Spleen (tissue), 11 donors: ENCODE measurements at regions not wholly inside any gene's neighbourhood (a gene's known extent, or its start where the extent isn't known, plus 50 kb on each side); places are given as distances from the start of the nearest gene placed in this dataset.

Experiments
- DNase-seq: peaks from one replicate; pipeline ENCODE4 v3.0.0-alpha.2; 2020
- H3K27ac ChIP-seq, 8 donors: fragments of 200-600 bp; sonication (generic) in 7 of 8; 1 replicate in 4 of 8; 2 replicates in 4 of 8; pipeline versions ENCODE4 v1.5.0 to v1.8.0; 2016 to 2021; ENCODE audit warnings: inconsistent platforms in 4 of 8, mild to moderate bottlenecking in 4 of 8, moderate library complexity in 1 of 8
- H3K27me3 ChIP-seq, 7 donors: fragments of 200-600 bp; sonication (generic) in 6 of 7; replicated peaks in 1 of 7; 1 replicate in 4 of 7; 2 replicates in 3 of 7; pipeline versions ENCODE4 v1.5.0 to v1.8.0; 2016 to 2021; ENCODE audit warnings: inconsistent platforms in 3 of 7, mild to moderate bottlenecking in 1 of 7
- H3K36me3 ChIP-seq, 6 donors: fragments of 200-600 bp; sonication (generic) in 5 of 6; 1 replicate in 4 of 6; 2 replicates in 2 of 6; pipeline versions ENCODE4 v1.5.0 to v1.8.0; 2016 to 2021; ENCODE audit warnings: inconsistent platforms in 2 of 6
- H3K4me1 ChIP-seq, 6 donors: fragments of 200-600 bp; sonication (generic) in 5 of 6; 1 replicate in 3 of 6; 2 replicates in 3 of 6; pipeline versions ENCODE4 v1.5.0 to v1.8.0; 2016 to 2021; ENCODE audit warnings: inconsistent platforms in 3 of 6
- H3K4me3 ChIP-seq, 8 donors: fragments of 200-600 bp; sonication (generic) in 7 of 8; 1 replicate in 4 of 8; 2 replicates in 4 of 8; pipeline versions ENCODE4 v1.5.0 to v1.8.0; 2016 to 2021; ENCODE audit warnings: inconsistent platforms in 4 of 8, mild to moderate bottlenecking in 4 of 8, moderate library complexity in 2 of 8
- H3K9me3 ChIP-seq, 8 donors: fragments of 200-600 bp; sonication (generic) in 7 of 8; 1 replicate in 4 of 8; 2 replicates in 4 of 8; pipeline versions ENCODE4 v1.5.0 to v1.8.0; 2016 to 2021; ENCODE audit warnings: inconsistent platforms in 4 of 8
- POLR2A ChIP-seq, 3 donors: fragments of 450-650 bp; IDR thresholded peaks; one replicate each; pipeline ENCODE4 v1.5.1; 2017; ENCODE audit warnings: antibody characterized with exemption in 3 of 3, mild to moderate bottlenecking in 1 of 3
- POLR2AphosphoS5 ChIP-seq, 3 donors: sonication (generic); formaldehyde crosslinking; IDR thresholded peaks; one replicate each; pipeline ENCODE4 v1.5.1; 2017; ENCODE audit warnings: antibody characterized with exemption in 3 of 3
- WGBS, 5 donors: extraction: QIAGEN DNeasy Blood & Tissue Kit in 3 of 5; methylation state at CpG; one replicate each; pipeline versions ENCODE4 v1.1.5 to v1.1.7; 2013 to 2018; 5-methylcytosine and 5-hydroxymethylcytosine counted together
- intact Hi-C: fragments of 100-400 bp; cut with DNase I; formaldehyde crosslinking; loops from one replicate; pipeline ENCODE4 v1.15.0; 2023; ENCODE audit warnings: low total_unique reads
- TF ChIP-seq, protein P1 (sequence below), 11 experiments: fragments of 200-600 bp in 7 of 11; fragments of 450-650 bp in 4 of 11; sonication (generic) in 4 of 11; IDR thresholded peaks in 8 of 11; conservative IDR thresholded peaks in 3 of 11; 1 replicate in 7 of 11; 2 replicates in 4 of 11; pipeline versions ENCODE4 v1.4.0 to v1.8.0; 2016 to 2021; ENCODE audit warnings: antibody characterized with exemption in 11 of 11, inconsistent platforms in 4 of 11, mild to moderate bottlenecking in 1 of 11
- donor health status: healthy with polysubstance abuse.
- donor health status: DM: no; HTN: no; CAD: no; lungs with moderate emphysema.
- donor health status: DM: no; HTN: no; CAD: no.
- donor health status: Bipolar disorder and iron deficiency.
- donor health status: healthy.
- donor health status: DM: no; HTN: no; CAD: no.
- donor health status: DM: yes; HTN: yes; CAD: no.

DNA sequence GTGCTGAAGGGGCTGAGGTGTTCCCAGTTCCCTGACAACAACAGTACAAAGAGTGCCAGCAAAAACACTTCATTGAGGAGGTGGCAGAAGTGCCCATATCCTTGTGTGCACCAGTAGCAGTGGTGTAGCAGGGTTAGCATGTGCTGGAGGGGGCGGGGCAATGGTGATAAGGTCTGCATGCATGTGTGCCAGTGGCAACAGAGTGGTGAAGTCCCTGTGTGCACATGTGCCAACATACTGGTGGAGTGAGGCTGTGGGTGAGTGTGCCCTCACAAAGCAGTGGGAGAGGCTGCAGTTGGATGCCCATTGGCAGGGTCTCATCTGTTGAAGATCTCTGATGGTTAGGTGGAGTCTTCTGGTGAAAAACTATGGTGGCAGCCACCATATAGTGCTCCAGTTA lies 994.6 kb downstream of the PCDH19 start:
- WGBS, 5 donors = 57 to 83% (median 72%) methylated on average over 1 of the region's 1 CpG; no CpG with 5 or more reads in 1 of the 5 donors
- TF ChIP-seq, protein P1, sequence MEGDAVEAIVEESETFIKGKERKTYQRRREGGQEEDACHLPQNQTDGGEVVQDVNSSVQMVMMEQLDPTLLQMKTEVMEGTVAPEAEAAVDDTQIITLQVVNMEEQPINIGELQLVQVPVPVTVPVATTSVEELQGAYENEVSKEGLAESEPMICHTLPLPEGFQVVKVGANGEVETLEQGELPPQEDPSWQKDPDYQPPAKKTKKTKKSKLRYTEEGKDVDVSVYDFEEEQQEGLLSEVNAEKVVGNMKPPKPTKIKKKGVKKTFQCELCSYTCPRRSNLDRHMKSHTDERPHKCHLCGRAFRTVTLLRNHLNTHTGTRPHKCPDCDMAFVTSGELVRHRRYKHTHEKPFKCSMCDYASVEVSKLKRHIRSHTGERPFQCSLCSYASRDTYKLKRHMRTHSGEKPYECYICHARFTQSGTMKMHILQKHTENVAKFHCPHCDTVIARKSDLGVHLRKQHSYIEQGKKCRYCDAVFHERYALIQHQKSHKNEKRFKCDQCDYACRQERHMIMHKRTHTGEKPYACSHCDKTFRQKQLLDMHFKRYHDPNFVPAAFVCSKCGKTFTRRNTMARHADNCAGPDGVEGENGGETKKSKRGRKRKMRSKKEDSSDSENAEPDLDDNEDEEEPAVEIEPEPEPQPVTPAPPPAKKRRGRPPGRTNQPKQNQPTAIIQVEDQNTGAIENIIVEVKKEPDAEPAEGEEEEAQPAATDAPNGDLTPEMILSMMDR (IDR thresholded peaks at IDR 0.05 in 8 of 11, conservative IDR thresholded peaks at IDR 0.05 in 3 of 11) = no peak
- TF ChIP-seq POLR2AphosphoS5 (IDR thresholded peaks at IDR 0.05) (no peak), POLR2A (IDR thresholded peaks at IDR 0.05) (no peak)
- no peak for DNase-seq

DNA sequence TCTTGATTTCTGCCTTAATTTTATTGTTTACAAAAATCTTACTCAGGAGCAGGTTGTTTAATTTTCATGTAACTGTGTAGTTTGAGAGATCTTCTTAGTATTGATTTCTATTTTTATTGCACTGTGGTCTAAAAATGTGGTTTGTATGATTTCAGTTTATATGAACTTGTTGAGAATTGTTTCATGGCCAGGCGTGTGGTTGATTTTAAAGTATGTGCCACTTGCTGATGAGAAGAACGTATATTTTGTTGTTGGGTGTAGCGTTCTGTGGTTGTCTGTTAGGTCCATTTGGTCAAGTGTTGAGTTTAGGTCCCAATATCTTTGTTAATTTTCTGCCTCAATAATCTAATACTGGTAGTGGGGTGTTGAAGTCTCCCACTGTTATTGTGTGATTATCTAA lies 996.8 kb downstream of the PCDH19 start:
- Histone ChIP-seq H3K27ac (no peak overlapping the region), H3K27me3 (peaks cover 0 to 5% (median 0%) of the 10 kb centered on the region in 7 donors), H3K36me3 (no peaks in the 10 kb centered on the region), H3K4me3 (no peak overlapping the region), H3K9me3 (no peaks in the 10 kb centered on the region), H3K4me1 (no peaks in the 10 kb centered on the region)
- no peak for DNase-seq
- TF ChIP-seq POLR2AphosphoS5 (IDR thresholded peaks at IDR 0.05) = no peak
- TF ChIP-seq, protein P1 (IDR thresholded peaks at IDR 0.05 in 8 of 11, conservative IDR thresholded peaks at IDR 0.05 in 3 of 11) = no peak
- no peak for TF ChIP-seq POLR2A (IDR thresholded peaks at IDR 0.05)
- intact Hi-C loops = no loop called here
- 70 to 91% (median 75%) methylated on average over 3 of the region's 3 CpGs for WGBS, 5 donors

More for the DNA sequence above, 994.6 kb downstream of the PCDH19 start:
- Histone ChIP-seq H3K4me3 (no peak overlapping the region), H3K27ac (no peak overlapping the region), H3K36me3 (no peaks in the 10 kb centered on the region), H3K9me3 (peaks cover 0 to 15% (median 0%) of the 10 kb centered on the region in 8 donors), H3K27me3 (peaks cover 0 to 5% (median 0%) of the 10 kb centered on the region in 7 donors), H3K4me1 (no peaks in the 10 kb centered on the region)
- intact Hi-C loops = no loop called here

DNA sequence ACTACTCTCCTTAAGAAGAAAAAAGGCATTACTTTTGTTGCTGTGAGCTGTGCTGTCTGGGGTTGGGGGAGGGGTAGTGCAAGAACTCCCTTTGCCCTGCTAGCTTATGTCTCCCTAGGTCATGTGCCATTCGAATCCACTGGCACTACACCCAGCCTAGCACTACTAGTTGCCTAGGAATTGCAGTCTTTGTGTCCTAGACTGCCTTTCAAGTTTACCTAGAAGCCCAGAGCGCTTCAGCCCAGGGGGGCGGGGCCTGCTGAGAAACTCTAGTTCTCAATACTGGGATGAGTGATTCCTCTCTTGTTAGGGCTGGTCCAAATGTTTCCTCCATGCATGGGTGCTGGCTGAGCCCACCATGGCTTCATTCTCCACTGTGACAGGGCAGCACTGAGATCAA lies 1011.5 kb downstream of the PCDH19 start:
- intact Hi-C loops = no loop called here
- TF ChIP-seq, protein P1 (IDR thresholded peaks at IDR 0.05 in 8 of 11, conservative IDR thresholded peaks at IDR 0.05 in 3 of 11) = no peak
- TF ChIP-seq POLR2A (IDR thresholded peaks at IDR 0.05) (no peak), POLR2AphosphoS5 (IDR thresholded peaks at IDR 0.05) (no peak)
- 45 to 79% (median 64%) methylated on average over 3 of the region's 3 CpGs for WGBS, 5 donors
- Histone ChIP-seq H3K4me3 (no peak overlapping the region), H3K9me3 (no peaks in the 10 kb centered on the region), H3K36me3 (no peaks in the 10 kb centered on the region), H3K27me3 (peaks cover 0 to 5% (median 0%) of the 10 kb centered on the region in 7 donors), H3K27ac (no peak overlapping the region), H3K4me1 (no peaks in the 10 kb centered on the region)
- DNase-seq = no peak

DNA sequence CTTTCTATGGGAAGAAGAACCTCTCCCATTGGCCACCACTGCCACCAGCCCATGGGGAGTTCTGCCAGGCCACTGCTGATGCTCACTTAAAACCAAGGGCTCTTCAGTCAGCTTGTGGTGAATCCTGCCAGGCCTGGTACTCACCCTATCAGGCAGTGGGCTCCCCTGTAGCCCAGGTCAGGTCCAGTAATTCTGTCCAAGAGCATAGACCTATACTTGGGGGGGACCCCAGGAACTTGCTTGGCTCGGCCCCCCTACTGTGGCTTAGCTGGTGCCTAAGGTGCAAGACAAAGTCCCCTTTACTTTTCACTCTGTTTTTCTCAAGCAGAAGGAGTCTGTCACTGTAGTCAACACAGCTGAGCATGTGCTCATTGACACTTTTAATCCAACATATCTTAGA lies 1012.2 kb downstream of the PCDH19 start:
- intact Hi-C loops = no loop called here
- no peaks in the 10 kb centered on the region for H3K4me1 ChIP-seq
- peaks cover 0 to 5% (median 0%) of the 10 kb centered on the region in 7 donors for H3K27me3 ChIP-seq
- H3K9me3 ChIP-seq = no peaks in the 10 kb centered on the region
- H3K27ac ChIP-seq = no peak overlapping the region
- WGBS, 5 donors = 58 to 71% (median 67%) methylated on average over 1 of the region's 1 CpG
- H3K4me3 ChIP-seq = no peak overlapping the region
- H3K36me3 ChIP-seq = no peaks in the 10 kb centered on the region
- TF ChIP-seq POLR2AphosphoS5 (IDR thresholded peaks at IDR 0.05) (no peak), POLR2A (IDR thresholded peaks at IDR 0.05) (no peak)
- TF ChIP-seq, protein P1 (IDR thresholded peaks at IDR 0.05 in 8 of 11, conservative IDR thresholded peaks at IDR 0.05 in 3 of 11) = no peak
- DNase-seq = no peak
